Breast epithelium (tissue), 3 donors: ENCODE measurements at regions not wholly inside any gene's neighbourhood (a gene's known extent, or its start where the extent isn't known, plus 50 kb on each side); places are given as distances from the start of the nearest gene placed in this dataset.

ENCODE experiments used
- CTCF ChIP-seq, 3 donors: fragments of 450-650 bp; IDR thresholded peaks; one replicate each; pipeline ENCODE4 v1.5.1; 2016 to 2017; ENCODE audit warnings: antibody characterized with exemption in 3 of 3, mild to moderate bottlenecking in 3 of 3, moderate library complexity in 3 of 3
- POLR2A ChIP-seq: fragments of 450-650 bp; IDR thresholded peaks from one replicate; pipeline ENCODE4 v1.6.1; 2016; ENCODE audit warnings: antibody characterized with exemption, mild to moderate bottlenecking, moderate library complexity

- TF ChIP-seq CTCF (IDR thresholded peaks at IDR 0.05) (no peak), POLR2A (no peak)
Measured at GRCh38 chr1:86648255-86648654, 56.1 kb upstream of the SH3GLB1 start.
